Muscle of leg (tissue), 3 donors: ENCODE measurements at regions not wholly inside any gene's neighbourhood (a gene's known extent, or its start where the extent isn't known, plus 50 kb on each side); places are given as distances from the start of the nearest gene placed in this dataset.

ENCODE experiments used
- DNase-seq: peaks from one replicate; pipeline ENCODE4 v3.0.0; 2013
- H3K27ac ChIP-seq: one replicate; pipeline ENCODE4 v1.5.1; 2013; ENCODE audit warnings: mild to moderate bottlenecking, low read length, control low read depth
- H3K27me3 ChIP-seq: one replicate; pipeline ENCODE4 v1.6.1; 2013; ENCODE audit warnings: low read length; ENCODE audit not compliant: control insufficient read depth, insufficient read depth
- H3K36me3 ChIP-seq: one replicate; pipeline ENCODE4 v1.6.1; 2013; ENCODE audit warnings: low read length; ENCODE audit not compliant: control insufficient read depth, insufficient read depth
- H3K4me1 ChIP-seq: one replicate; pipeline ENCODE4 v1.6.1; 2013; ENCODE audit warnings: low read length; ENCODE audit not compliant: control insufficient read depth, insufficient read depth
- H3K4me3 ChIP-seq: one replicate; pipeline ENCODE4 v1.5.1; 2013; ENCODE audit warnings: low read length, control low read depth
- H3K9me3 ChIP-seq: replicated peaks from 2 replicates; pipeline ENCODE4 v1.6.1; 2013; ENCODE audit warnings: low read depth, low read length; ENCODE audit not compliant: control insufficient read depth
- WGBS: methylation state at CpG from one replicate; pipeline ENCODE4 v1.1.5; 2013; ENCODE audit warnings: missing lambda C conversion rate; ENCODE audit not compliant: insufficient coverage; 5-methylcytosine and 5-hydroxymethylcytosine counted together

DNA sequence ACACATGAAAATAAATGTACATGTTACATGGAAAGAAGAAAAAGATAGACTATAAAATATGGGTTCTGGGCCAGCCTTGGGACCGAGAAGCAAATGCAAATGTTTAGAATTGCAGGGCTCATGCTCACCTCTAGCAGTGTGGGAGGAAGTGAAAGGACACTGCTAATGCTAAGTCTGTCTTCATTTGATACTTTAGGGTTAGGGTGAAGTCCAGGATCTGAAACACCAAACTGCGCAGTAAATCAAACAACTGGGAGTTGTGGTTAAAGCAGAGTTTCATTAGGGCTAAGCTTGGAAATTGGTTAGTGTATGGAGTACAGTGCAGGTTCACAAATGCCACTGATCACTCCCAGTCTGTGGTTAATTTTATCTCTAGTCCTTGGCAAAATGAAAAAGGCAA is 73.2 kb upstream of the PDK4 start:
- no peak for DNase-seq
- WGBS: 70% methylated on average over 2 of the region's 2 CpGs
- no peaks in the 10 kb centered on the region for H3K27me3 ChIP-seq
- H3K9me3 ChIP-seq: no peaks in the 10 kb centered on the region
- no peak overlapping the region for H3K27ac ChIP-seq
- no peaks in the 10 kb centered on the region for H3K4me1 ChIP-seq
- no peaks in the 10 kb centered on the region for H3K36me3 ChIP-seq
- no peak overlapping the region for H3K4me3 ChIP-seq

- Histone ChIP-seq H3K9me3 (no peaks in the 10 kb centered on the region), H3K27ac (no peak overlapping the region), H3K4me1 (no peaks in the 10 kb centered on the region), H3K4me3 (no peak overlapping the region), H3K36me3 (no peaks in the 10 kb centered on the region), H3K27me3 (no peaks in the 10 kb centered on the region)
- no peak for DNase-seq
- no CpG with 5 or more reads among the region's 4 CpGs for WGBS
Measured at GRCh38 chr7:95668504-95669018, 72.2 kb upstream of the PDK4 start.

- Histone ChIP-seq H3K4me1 (no peaks in the 10 kb centered on the region), H3K9me3 (peaks cover 8% of the 10 kb centered on the region), H3K27ac (no peak overlapping the region), H3K36me3 (no peaks in the 10 kb centered on the region), H3K4me3 (no peak overlapping the region), H3K27me3 (no peaks in the 10 kb centered on the region)
- DNase-seq: no peak
- no CpG with 5 or more reads among the region's 1 CpG for WGBS
Measured at GRCh38 chr7:95662987-95663386, 66.7 kb upstream of the PDK4 start.

DNA sequence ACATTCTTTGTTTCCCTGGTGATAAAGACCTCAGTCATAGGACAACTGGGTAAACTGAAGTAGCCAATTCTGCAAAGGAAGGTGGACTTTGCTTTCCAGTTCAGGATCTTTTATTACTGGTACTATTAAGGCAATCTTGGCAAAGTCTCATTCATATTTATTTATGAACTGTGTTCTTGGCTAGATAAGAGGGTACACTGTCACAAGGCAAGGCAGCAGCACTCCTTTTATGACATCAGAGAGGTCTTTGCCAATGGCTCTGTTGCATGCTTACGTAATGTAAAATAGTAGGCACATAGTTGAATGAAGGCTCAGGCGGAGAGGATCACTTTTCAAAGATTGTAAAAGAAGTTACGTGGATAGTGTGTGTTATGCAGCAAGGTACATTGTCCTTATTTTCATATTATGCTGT is 63.7 kb upstream of the PDK4 start:
- no peak for DNase-seq
- Histone ChIP-seq H3K36me3 (no peaks in the 10 kb centered on the region), H3K9me3 (peaks cover 8% of the 10 kb centered on the region), H3K4me3 (no peak overlapping the region), H3K4me1 (no peaks in the 10 kb centered on the region), H3K27me3 (no peaks in the 10 kb centered on the region), H3K27ac (no peak overlapping the region)
- WGBS: no CpG with 5 or more reads among the region's 3 CpGs

DNA sequence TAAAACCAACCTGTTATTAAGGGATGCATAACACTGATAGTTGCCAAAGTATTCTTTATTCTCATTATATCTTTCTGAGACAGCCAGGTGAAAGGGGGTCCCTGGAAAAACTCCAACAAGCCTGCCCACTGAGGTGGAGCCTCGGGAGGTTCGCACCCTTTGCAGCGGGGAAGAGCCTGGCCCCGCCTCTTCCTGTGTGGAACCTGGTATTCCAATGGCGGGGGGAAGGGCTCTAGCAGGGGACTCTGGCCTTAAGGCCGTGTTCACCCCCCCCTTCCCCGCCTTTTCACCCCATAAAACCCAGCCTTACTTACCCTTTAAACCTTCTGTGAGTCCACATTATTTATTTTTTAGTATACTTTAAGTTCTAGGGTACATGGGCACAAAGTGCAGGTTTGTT is 62.4 kb upstream of the PDK4 start:
- Histone ChIP-seq H3K4me1 (no peaks in the 10 kb centered on the region), H3K27ac (no peak overlapping the region), H3K9me3 (peaks cover 8% of the 10 kb centered on the region), H3K27me3 (no peaks in the 10 kb centered on the region), H3K36me3 (no peaks in the 10 kb centered on the region), H3K4me3 (no peak overlapping the region)
- 75% methylated on average over 5 of the region's 7 CpGs for WGBS
- no peak for DNase-seq

- Histone ChIP-seq H3K36me3 (no peaks in the 10 kb centered on the region), H3K4me1 (no peaks in the 10 kb centered on the region), H3K27me3 (no peaks in the 10 kb centered on the region), H3K27ac (no peak overlapping the region), H3K9me3 (no peaks in the 10 kb centered on the region), H3K4me3 (no peak overlapping the region)
- WGBS: no CpG with 5 or more reads among the region's 3 CpGs
- DNase-seq: no peak
Measured at GRCh38 chr7:95649546-95649945, 53.2 kb upstream of the PDK4 start.

- Histone ChIP-seq H3K27ac (no peak overlapping the region), H3K9me3 (no peaks in the 10 kb centered on the region), H3K4me1 (no peaks in the 10 kb centered on the region), H3K36me3 (no peaks in the 10 kb centered on the region), H3K4me3 (no peak overlapping the region), H3K27me3 (no peaks in the 10 kb centered on the region)
- no CpG with 5 or more reads among the region's 1 CpG for WGBS
- DNase-seq: no peak
Measured at GRCh38 chr7:95646350-95646749, 50.0 kb upstream of the PDK4 start.
